Stomach (tissue), 8 donors: ENCODE measurements at regions not wholly inside any gene's neighbourhood (a gene's known extent, or its start where the extent isn't known, plus 50 kb on each side); places are given as distances from the start of the nearest gene placed in this dataset.
A peak's percentile ranks its signal among the peaks of the same experiment; 100 is the strongest.

ENCODE experiments used
- DNase-seq, 2 donors: peaks; one replicate each; pipeline versions ENCODE4 v3.0.0 to v3.0.0-alpha.2; 2013 to 2019
- H3K27ac ChIP-seq, 5 donors: fragments of 200-600 bp in 4 of 5; sonication (generic) in 4 of 5; one replicate each; pipeline ENCODE4 v1.5.1; 2013 to 2019; ENCODE audit warnings: mild to moderate bottlenecking in 1 of 5, moderate library complexity in 1 of 5
- H3K27me3 ChIP-seq, 3 donors: fragments of 200-600 bp; sonication (generic); one replicate each; pipeline ENCODE4 v1.5.1; 2017 to 2019; ENCODE audit warnings: mixed run types in 1 of 3
- H3K36me3 ChIP-seq, 4 donors: fragments of 200-600 bp; sonication (generic); 1 replicate in 3 of 4; 2 replicates in 1 of 4; pipeline ENCODE4 v1.5.1; 2016 to 2019
- H3K4me1 ChIP-seq, 4 donors: fragments of 200-600 bp; sonication (generic); one replicate each; pipeline ENCODE4 v1.5.1; 2016 to 2019
- H3K4me3 ChIP-seq, 4 donors: fragments of 200-600 bp; sonication (generic) in 3 of 4; one replicate each; pipeline ENCODE4 v1.5.1; 2016 to 2019; ENCODE audit warnings: mild to moderate bottlenecking in 1 of 4
- H3K9me3 ChIP-seq, 4 donors: fragments of 200-600 bp; sonication (generic); one replicate each; pipeline ENCODE4 v1.5.1; 2016 to 2019
- EP300 ChIP-seq: sonication (generic); formaldehyde crosslinking; IDR thresholded peaks from one replicate; pipeline ENCODE4 v1.6.1; 2017; ENCODE audit warnings: antibody characterized with exemption
- POLR2A ChIP-seq, 4 donors: fragments of 450-650 bp; IDR thresholded peaks; one replicate each; pipeline ENCODE4 v1.6.1; 2016; ENCODE audit warnings: antibody characterized with exemption in 4 of 4, control low read depth in 2 of 4, mild to moderate bottlenecking in 1 of 4, moderate library complexity in 1 of 4
- POLR2AphosphoS5 ChIP-seq, 3 donors: sonication (generic); formaldehyde crosslinking; IDR thresholded peaks; one replicate each; pipeline ENCODE4 v1.6.1; 2016; ENCODE audit warnings: antibody characterized with exemption in 3 of 3
- WGBS, 5 donors: extraction: QIAGEN DNeasy Blood & Tissue Kit in 3 of 5; methylation state at CpG; one replicate each; pipeline versions ENCODE4 v1.1.5 to v1.1.7; 2013 to 2018; 5-methylcytosine and 5-hydroxymethylcytosine counted together
- intact Hi-C: fragments of 100-400 bp; cut with DNase I; formaldehyde crosslinking; loops from one replicate; pipeline ENCODE4 v1.15.1; 2023; ENCODE audit warnings: low total_unique reads
- TF ChIP-seq, protein P1 (sequence below), 7 experiments: fragments of 450-650 bp in 4 of 7; fragments of 200-600 bp in 3 of 7; sonication (generic) in 3 of 7; IDR thresholded peaks; one replicate each; pipeline ENCODE4 v1.5.1; 2016 to 2019; ENCODE audit warnings: antibody characterized with exemption in 7 of 7, control low read depth in 2 of 7, mild to moderate bottlenecking in 1 of 7
- donor health status: healthy with polysubstance abuse.
- donor health status: Bipolar disorder and iron deficiency.
- donor health status: healthy.

DNA sequence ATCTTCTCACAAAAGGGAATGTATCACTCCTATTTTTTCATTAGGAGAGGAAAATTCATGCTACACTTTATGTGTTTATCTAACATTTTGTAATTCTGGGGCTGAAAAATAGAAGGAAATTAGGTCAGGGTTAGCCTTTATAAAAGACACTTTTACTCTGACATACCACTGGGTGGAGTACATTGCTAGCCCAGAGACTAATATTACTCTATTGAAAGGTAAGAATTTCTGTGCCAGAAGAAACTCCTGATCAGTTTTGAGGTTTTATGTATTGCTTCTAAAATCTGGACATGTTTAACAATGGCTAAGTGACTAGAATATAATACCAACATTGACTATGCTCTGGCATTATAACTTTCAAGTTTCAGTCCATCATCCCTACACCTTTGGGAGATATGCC lies 724.6 kb downstream of the USP25 start:
- Histone ChIP-seq H3K4me3 (no peak overlapping the region), H3K36me3 (no peaks in the 10 kb centered on the region), H3K4me1 (peaks cover 0 to 3% (median 0%) of the 10 kb centered on the region in 4 donors), H3K27me3 (no peaks in the 10 kb centered on the region), H3K9me3 (no peaks in the 10 kb centered on the region), H3K27ac (no peak overlapping the region)
- intact Hi-C loops: no loop called here
- no peak for TF ChIP-seq POLR2A (IDR thresholded peaks at IDR 0.05)
- TF ChIP-seq POLR2AphosphoS5 (IDR thresholded peaks at IDR 0.05): no peak
- TF ChIP-seq, protein P1, sequence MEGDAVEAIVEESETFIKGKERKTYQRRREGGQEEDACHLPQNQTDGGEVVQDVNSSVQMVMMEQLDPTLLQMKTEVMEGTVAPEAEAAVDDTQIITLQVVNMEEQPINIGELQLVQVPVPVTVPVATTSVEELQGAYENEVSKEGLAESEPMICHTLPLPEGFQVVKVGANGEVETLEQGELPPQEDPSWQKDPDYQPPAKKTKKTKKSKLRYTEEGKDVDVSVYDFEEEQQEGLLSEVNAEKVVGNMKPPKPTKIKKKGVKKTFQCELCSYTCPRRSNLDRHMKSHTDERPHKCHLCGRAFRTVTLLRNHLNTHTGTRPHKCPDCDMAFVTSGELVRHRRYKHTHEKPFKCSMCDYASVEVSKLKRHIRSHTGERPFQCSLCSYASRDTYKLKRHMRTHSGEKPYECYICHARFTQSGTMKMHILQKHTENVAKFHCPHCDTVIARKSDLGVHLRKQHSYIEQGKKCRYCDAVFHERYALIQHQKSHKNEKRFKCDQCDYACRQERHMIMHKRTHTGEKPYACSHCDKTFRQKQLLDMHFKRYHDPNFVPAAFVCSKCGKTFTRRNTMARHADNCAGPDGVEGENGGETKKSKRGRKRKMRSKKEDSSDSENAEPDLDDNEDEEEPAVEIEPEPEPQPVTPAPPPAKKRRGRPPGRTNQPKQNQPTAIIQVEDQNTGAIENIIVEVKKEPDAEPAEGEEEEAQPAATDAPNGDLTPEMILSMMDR (IDR thresholded peaks at IDR 0.05): no peak
- no peak for TF ChIP-seq EP300
- DNase-seq: no peak

DNA sequence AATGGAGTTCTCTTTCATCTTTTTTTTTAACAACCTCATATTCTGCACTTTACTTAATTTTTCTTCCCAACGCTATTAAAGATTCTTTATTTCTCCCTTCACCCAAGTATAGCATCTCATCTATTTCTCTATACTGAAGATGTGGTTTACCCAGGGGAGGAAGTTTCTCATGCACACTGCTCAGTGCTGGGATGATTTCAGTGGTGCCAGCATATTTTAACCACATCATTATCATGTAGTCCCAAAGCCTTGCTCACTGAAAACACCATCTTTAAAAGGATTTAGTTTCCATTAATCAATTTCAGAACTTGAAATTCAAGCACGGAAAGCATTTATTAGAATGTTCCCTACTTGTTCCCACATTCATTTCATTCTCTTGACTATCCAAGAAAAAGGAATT lies 725.7 kb downstream of the USP25 start:
- intact Hi-C loops: no loop called here
- H3K9me3 ChIP-seq: no peaks in the 10 kb centered on the region
- H3K4me3 ChIP-seq: no peak overlapping the region
- peaks cover 0 to 3% (median 0%) of the 10 kb centered on the region in 4 donors for H3K4me1 ChIP-seq
- no peaks in the 10 kb centered on the region for H3K36me3 ChIP-seq
- no peaks in the 10 kb centered on the region for H3K27me3 ChIP-seq
- DNase-seq: no peak
- 59 to 93% (median 80%) methylated on average over 2 of the region's 2 CpGs for WGBS, 5 donors
- TF ChIP-seq POLR2AphosphoS5 (IDR thresholded peaks at IDR 0.05) (no peak), EP300 (no peak), POLR2A (IDR thresholded peaks at IDR 0.05) (no peak)
- TF ChIP-seq, protein P1 (IDR thresholded peaks at IDR 0.05): no peak
- no peak overlapping the region for H3K27ac ChIP-seq

DNA sequence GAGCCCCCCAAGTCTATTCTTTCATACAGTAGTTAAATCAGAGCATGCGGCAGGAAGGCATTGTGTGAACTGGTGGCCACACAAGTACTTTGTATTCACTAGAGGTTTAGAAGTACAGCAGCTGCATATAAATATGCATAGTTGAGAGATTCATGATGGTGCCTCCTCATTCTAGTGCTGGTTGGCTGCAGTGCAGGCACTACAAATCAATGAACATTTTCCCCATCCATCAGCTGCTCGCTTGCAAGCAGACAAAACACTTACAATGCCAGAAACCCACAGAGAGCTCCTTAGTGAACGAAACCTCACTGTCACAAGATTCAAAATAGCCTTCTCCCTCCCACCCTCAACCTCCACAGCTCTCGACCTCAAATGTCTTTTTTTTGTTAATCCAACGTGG lies 726.2 kb downstream of the USP25 start:
- intact Hi-C loops: no loop called here
- peaks cover 0 to 3% (median 0%) of the 10 kb centered on the region in 4 donors for H3K4me1 ChIP-seq
- no peaks in the 10 kb centered on the region for H3K9me3 ChIP-seq
- no peaks in the 10 kb centered on the region for H3K36me3 ChIP-seq
- DNase-seq: peak in 1 of 2 donors; percentile 40
- no peaks in the 10 kb centered on the region for H3K27me3 ChIP-seq
- no peak overlapping the region for H3K27ac ChIP-seq
- TF ChIP-seq POLR2AphosphoS5 (IDR thresholded peaks at IDR 0.05) (no peak), POLR2A (IDR thresholded peaks at IDR 0.05) (no peak), EP300 (no peak)
- TF ChIP-seq, protein P1 (IDR thresholded peaks at IDR 0.05): no peak
- 65 to 75% (median 68%) methylated on average over 5 of the region's 5 CpGs for WGBS, 5 donors
- H3K4me3 ChIP-seq: no peak overlapping the region

DNA sequence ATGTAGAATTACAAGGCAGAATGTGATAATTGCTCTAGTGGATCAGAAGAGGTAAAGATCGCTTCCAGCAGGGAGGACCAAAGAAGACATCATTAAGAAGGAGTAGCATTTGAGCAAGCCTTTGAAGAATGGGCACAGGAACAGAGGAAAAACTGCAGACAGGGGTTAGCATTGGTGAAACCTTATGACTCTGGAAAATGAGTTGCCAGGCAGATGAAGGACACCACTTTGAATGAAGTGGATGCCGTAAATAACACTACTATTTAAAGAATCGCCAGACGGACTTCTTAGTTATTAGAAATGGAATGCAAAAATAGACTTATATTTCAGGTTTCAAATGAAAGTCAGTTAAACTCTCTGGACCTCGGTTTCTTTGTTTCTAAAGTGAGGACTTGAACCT lies 727.7 kb downstream of the USP25 start:
- intact Hi-C loops: no loop called here
- no peak overlapping the region for H3K27ac ChIP-seq
- DNase-seq: no peak
- H3K4me1 ChIP-seq: peaks cover 0 to 3% (median 0%) of the 10 kb centered on the region in 4 donors
- no peak overlapping the region for H3K4me3 ChIP-seq
- TF ChIP-seq, protein P1 (IDR thresholded peaks at IDR 0.05): no peak
- TF ChIP-seq POLR2AphosphoS5 (IDR thresholded peaks at IDR 0.05) (no peak), EP300 (no peak), POLR2A (IDR thresholded peaks at IDR 0.05) (no peak)
- no peaks in the 10 kb centered on the region for H3K27me3 ChIP-seq
- no peaks in the 10 kb centered on the region for H3K9me3 ChIP-seq
- 88 to 95% (median 92%) methylated on average over 5 of the region's 5 CpGs for WGBS, 5 donors
- H3K36me3 ChIP-seq: no peaks in the 10 kb centered on the region
